ENCODE measurements at regions not wholly inside any gene's neighbourhood (a gene's known extent, or its start where the extent isn't known, plus 50 kb on each side); places are given as distances from the start of the nearest gene placed in this dataset.

DNA sequence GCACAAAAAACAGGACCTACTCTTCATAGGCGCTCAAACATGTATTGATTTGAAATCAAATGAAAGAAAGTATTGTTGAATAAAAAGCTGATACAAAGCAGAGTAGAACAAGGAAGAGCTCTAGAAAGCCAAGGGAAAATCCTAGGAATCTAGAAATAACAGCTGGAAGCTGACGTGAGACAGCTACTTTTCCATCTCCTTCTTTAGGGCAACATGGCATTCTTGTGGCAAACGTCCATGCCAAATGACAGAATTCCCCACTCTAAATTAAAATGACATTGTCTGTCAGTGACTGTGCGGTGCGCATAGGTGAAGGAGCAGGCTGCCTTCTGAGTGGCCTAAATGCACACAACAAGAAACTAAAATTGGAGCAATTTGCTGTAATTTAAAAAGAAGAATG lies 557.4 kb downstream of the SOX11 start:
- no peak overlapping the region for H2BK15ac ChIP-seq (ENCODE audit: low read length)

More for the DNA sequence above, 557.4 kb downstream of the SOX11 start:
- Histone ChIP-seq H3K14ac (ENCODE audit: insufficient read length) (no peak overlapping the region), H2AK5ac (ENCODE audit: low read depth, low read length) (no peak overlapping the region), H3K56ac (replicated peaks; ENCODE audit: insufficient read length, low read depth, low read length) (no peak overlapping the region), H3K79me2 (ENCODE audit: control insufficient read depth in 1 of 2, insufficient read depth in 2 of 2, low read length in 2 of 2) (no peaks in the 10 kb centered on the region), H4K5ac (ENCODE audit: insufficient read length, low read depth, low read length) (no peak overlapping the region), H3K4ac (replicated peaks; ENCODE audit: insufficient read length, low read depth, low read length) (no peak overlapping the region), H3K9me3 (ENCODE audit: insufficient read depth in 2 of 2, low read depth in 1 of 2, low read length in 1 of 2) (0 out of 4 replicates have a peak, but pooled peaks cover 0 to 2% of the 10 kb centered on the region in 2 experiments), H2BK12ac (ENCODE audit: low read depth, low read length) (no peak overlapping the region), H3K23me2 (ENCODE audit: low read depth, low read length) (peaks cover 2% of the 10 kb centered on the region; the same call in 1 of the 2 replicates), H3K27me3 (replicated peaks in 1 of 4; ENCODE audit: control insufficient read depth in 3 of 4, extremely low read depth in 1 of 4, insufficient read depth in 3 of 4, low read length in 3 of 4) (no peaks in the 10 kb centered on the region), H3K9ac (replicated peaks in 1 of 4; ENCODE audit: extremely low read depth in 1 of 4, low read depth in 3 of 4, low read length in 3 of 4) (no peak overlapping the region), H4K20me1 (replicated peaks in 1 of 2; ENCODE audit: control insufficient read depth in 1 of 2, insufficient read depth in 2 of 2, low read length in 2 of 2) (no peaks in the 10 kb centered on the region), H3K27ac (ENCODE audit: low read depth, low read length) (no peak overlapping the region), H4K91ac (replicated peaks; ENCODE audit: insufficient read length, low read length) (no peak overlapping the region), H3K23ac (ENCODE audit: insufficient read length) (no peak overlapping the region), H2AFZ (ENCODE audit: low read length) (no peak overlapping the region), H3K4me2 (ENCODE audit: insufficient read depth in 1 of 2, low read depth in 2 of 2, low read length in 2 of 2) (no peak overlapping the region), H3K36me3 (ENCODE audit: control insufficient read depth in 2 of 4, insufficient read depth in 4 of 4, low read length in 3 of 4) (no peaks in the 10 kb centered on the region), H2BK20ac (ENCODE audit: low read length) (no peak overlapping the region), H3K79me1 (ENCODE audit: low read depth, low read length) (no peaks in the 10 kb centered on the region), H3K18ac (ENCODE audit: extremely low read depth, low read length) (no peak overlapping the region), H2BK5ac (ENCODE audit: low read depth, low read length) (no peak overlapping the region), H3K4me3 (ENCODE audit: extremely low read depth in 1 of 4, insufficient read depth in 2 of 4, low read depth in 3 of 4, low read length in 4 of 4) (no peak overlapping the region), H4K8ac (ENCODE audit: extremely low read depth, insufficient read depth, low read length) (no peak overlapping the region), H2BK120ac (replicated peaks; ENCODE audit: low read depth, low read length) (no peak overlapping the region), H3K4me1 (replicated peaks in 1 of 4; ENCODE audit: control insufficient read depth in 3 of 4, insufficient read depth in 4 of 4, low read length in 3 of 4) (no peaks in the 10 kb centered on the region)
- DNase-seq (ENCODE audit: low read depth in 1 of 2, low spot score in 2 of 2) = no peak
- POLR2A ChIA-PET (ENCODE audit: partially characterized antibody) = no interaction called here
- no peak for FAIRE-seq
- no peak for TF ChIP-seq SAP30 (IDR thresholded peaks at IDR 0.05; ENCODE audit: insufficient read depth, insufficient replicate concordance, low read length)
- no peak for TF ChIP-seq SRF (IDR thresholded peaks at IDR 0.05; ENCODE audit: low read depth, low read length)
- no peak for TF ChIP-seq POU5F1 (IDR thresholded peaks at IDR 0.05; ENCODE audit: low read depth, low read length)
- TF ChIP-seq EP300 (IDR thresholded peaks at IDR 0.05; ENCODE audit: borderline replicate concordance in 1 of 2, low read depth in 2 of 2, low read length in 2 of 2) = no peak
- CTCF ChIA-PET (ENCODE audit: partially characterized antibody) = no interaction called here
- 91% methylated on average over 5 of the region's 5 CpGs; no CpG with 5 or more reads in 1 of the 2 experiments for WGBS, 2 experiments (ENCODE audit: extremely low coverage in 1 of 2, insufficient coverage in 1 of 2, insufficient read length in 1 of 2, insufficient replicate concordance in 2 of 2, low coverage in 1 of 2, low lambda C conversion rate in 2 of 2, missing lambda C conversion rate in 1 of 2)

Measured in H1 (cell line).